ENCODE measurements at regions not wholly inside any gene's neighbourhood (a gene's known extent, or its start where the extent isn't known, plus 50 kb on each side); places are given as distances from the start of the nearest gene placed in this dataset.

GRCh38 chr12:66884091-66884490, 205.2 kb upstream of the GRIP1 start:
- CTCF ChIA-PET (ENCODE audit: low intra/inter-chr PET ratio, low total read pairs) = no interaction called here
- H3K27me3 ChIP-seq (ENCODE audit: control insufficient read depth in 1 of 2, insufficient read depth in 2 of 2, low read length in 2 of 2) = peaks cover 0 to 9% of the 10 kb centered on the region in 2 experiments; a peak in 2 of 5 replicates
- 38% methylated on average over 11 of the region's 11 CpGs for WGBS (ENCODE audit: low lambda C conversion rate)

GRCh38 chr12:66885115-66885875, 206.4 kb upstream of the GRIP1 start:
- H3K4me2 ChIP-seq (ENCODE audit: low read depth, low read length) = no peak overlapping the region
- in situ Hi-C loops (cut with HindIII; ENCODE audit: extremely low pct_ligation_motif_present, low pct_unique_long_range_greater_than_20kb) = no loop called here
- H3K27me3 ChIP-seq (ENCODE audit: control insufficient read depth in 1 of 2, insufficient read depth in 2 of 2, low read length in 2 of 2) = peaks cover 0 to 9% of the 10 kb centered on the region in 2 experiments; a peak in 2 of 5 replicates
- 11% methylated on average over 9 of the region's 13 CpGs for WGBS (ENCODE audit: low lambda C conversion rate)
- CTCF ChIA-PET (ENCODE audit: low intra/inter-chr PET ratio, low total read pairs) = no interaction called here
- DNase-seq (ENCODE audit: low spot score) (no peak), FAIRE-seq (no peak), ATAC-seq (no peak)
- H3K4me3 ChIP-seq (replicated peaks in 1 of 3; ENCODE audit: insufficient read depth in 1 of 3, low read depth in 2 of 3, low read length in 3 of 3) = no peak overlapping the region
- intact Hi-C loops (cut with micrococcal nuclease; ENCODE audit: unreplicated experiment) = no loop called here
- H3K27ac ChIP-seq (ENCODE audit: extremely low read length, insufficient read depth, low read length) = no peak overlapping the region
- BruUV-seq (replicated peaks) = no TSS peak
- no peaks in the 10 kb centered on the region for H3K36me3 ChIP-seq (replicated peaks in 1 of 2; ENCODE audit: control insufficient read depth in 1 of 2, insufficient read depth in 2 of 2, low read length in 2 of 2)
- POLR2A ChIA-PET = no interaction called here
- H3K4me1 ChIP-seq (ENCODE audit: insufficient read depth, low read length) = no peaks in the 10 kb centered on the region
- H3K9me3 ChIP-seq (ENCODE audit: low read length) = no peaks in the 10 kb centered on the region
- H2AFZ ChIP-seq (ENCODE audit: low read length) = no peak overlapping the region
- no peak overlapping the region for H3K9ac ChIP-seq (ENCODE audit: insufficient read depth, low read depth, low read length)
- no peaks in the 10 kb centered on the region for H4K20me1 ChIP-seq (ENCODE audit: insufficient read depth, low read length)
- H3K79me2 ChIP-seq (ENCODE audit: insufficient read depth, low read length) = no peaks in the 10 kb centered on the region
- TF ChIP-seq MEIS1 (CRISPR knock-in tag; IDR thresholded peaks at IDR 0.05; ENCODE audit: borderline replicate concordance) (no peak), SMAD1 (CRISPR knock-in tag; IDR thresholded peaks at IDR 0.05; ENCODE audit: borderline replicate concordance, low read depth) (no peak), NAIF1 (CRISPR knock-in tag; IDR thresholded peaks at IDR 0.05; ENCODE audit: borderline replicate concordance) (no peak), ATF7-NPFF (CRISPR knock-in tag; IDR thresholded peaks at IDR 0.05; ENCODE audit: low read depth) (no peak), MXD3 (CRISPR knock-in tag; IDR thresholded peaks at IDR 0.05) (no peak), ZKSCAN5 (CRISPR knock-in tag; IDR thresholded peaks at IDR 0.05) (no peak), HOXA5 (CRISPR knock-in tag; IDR thresholded peaks at IDR 0.05) (no peak), ZEB1 (IDR thresholded peaks at IDR 0.05; ENCODE audit: insufficient replicate concordance, low read depth) (no peak)

More at GRCh38 chr12:66884091-66884490, 205.2 kb upstream of the GRIP1 start:
- in situ Hi-C loops (cut with HindIII; ENCODE audit: extremely low pct_ligation_motif_present, low pct_unique_long_range_greater_than_20kb) = no loop called here
- H3K9me3 ChIP-seq (ENCODE audit: low read length) = no peaks in the 10 kb centered on the region
- H3K79me2 ChIP-seq (ENCODE audit: insufficient read depth, low read length) = no peaks in the 10 kb centered on the region
- no peak for TF ChIP-seq SRSF1 (optimal IDR thresholded peaks at IDR 0.05; ENCODE audit: low read depth, low read length)
- TF ChIP-seq ELF3 (CRISPR knock-in tag; IDR thresholded peaks at IDR 0.05) = no peak
- no peak for TF ChIP-seq RFX3 (CRISPR knock-in tag; IDR thresholded peaks at IDR 0.05)
- no peak for TF ChIP-seq ZNF7 (CRISPR knock-in tag; IDR thresholded peaks at IDR 0.05)
- TF ChIP-seq ARNTL (CRISPR knock-in tag; IDR thresholded peaks at IDR 0.05) = no peak
- TF ChIP-seq ZMAT3 (CRISPR knock-in tag; conservative IDR thresholded peaks at IDR 0.05) = no peak
- no peak for TF ChIP-seq HDAC2 (CRISPR knock-in tag; IDR thresholded peaks at IDR 0.05)
- TF ChIP-seq AKAP8 (CRISPR knock-in tag; IDR thresholded peaks at IDR 0.05) = no peak
- no peak for TF ChIP-seq ISL2 (CRISPR knock-in tag; IDR thresholded peaks at IDR 0.05)
- TF ChIP-seq ATAD3A (CRISPR knock-in tag; IDR thresholded peaks at IDR 0.05) = no peak
- no peak overlapping the region for H3K4me3 ChIP-seq (replicated peaks in 1 of 3; ENCODE audit: insufficient read depth in 1 of 3, low read depth in 2 of 3, low read length in 3 of 3)
- POLR2A ChIA-PET = no interaction called here
- no peaks in the 10 kb centered on the region for H4K20me1 ChIP-seq (ENCODE audit: insufficient read depth, low read length)
- FAIRE-seq = no peak
- no peaks in the 10 kb centered on the region for H3K4me1 ChIP-seq (ENCODE audit: insufficient read depth, low read length)
- no peak overlapping the region for H3K4me2 ChIP-seq (ENCODE audit: low read depth, low read length)
- DNase-seq (ENCODE audit: low spot score) = no peak
- H3K9ac ChIP-seq (ENCODE audit: insufficient read depth, low read depth, low read length) = no peak overlapping the region
- H3K27ac ChIP-seq (ENCODE audit: extremely low read length, insufficient read depth, low read length) = no peak overlapping the region
- H2AFZ ChIP-seq (ENCODE audit: low read length) = no peak overlapping the region
- no TSS peak for BruUV-seq (replicated peaks)
- H3K36me3 ChIP-seq (replicated peaks in 1 of 2; ENCODE audit: control insufficient read depth in 1 of 2, insufficient read depth in 2 of 2, low read length in 2 of 2) = no peaks in the 10 kb centered on the region
- intact Hi-C loops (cut with micrococcal nuclease; ENCODE audit: unreplicated experiment) = no loop called here
- ATAC-seq = no peak

All from HepG2 (cell line).